K562 (cell line): ENCODE measurements at regions not wholly inside any gene's neighbourhood (a gene's known extent, or its start where the extent isn't known, plus 50 kb on each side); places are given as distances from the start of the nearest gene placed in this dataset.

Source experiments
- ARID2 ChIP-seq: fragments of 450-650 bp; IDR thresholded peaks from 2 replicates; pipeline ENCODE4 v1.6.1; 2017; ENCODE audit warnings: antibody characterized with exemption, mild to moderate bottlenecking
- CREB1 ChIP-seq, 2 experiments: sonication (generic) in 1 of 2; formaldehyde crosslinking in 1 of 2; IDR thresholded peaks; 2 replicates each; pipeline versions ENCODE4 v1.6.1 to v1.8.0; 2012 to 2022; ENCODE audit warnings: inconsistent platforms in 1 of 2, mild to moderate bottlenecking in 1 of 2, missing genetic modification reagents in 1 of 2, moderate library complexity in 1 of 2
- CTCF ChIP-seq, 3 experiments: IDR thresholded peaks in 2 of 3; conservative IDR thresholded peaks in 1 of 3; 2 replicates each; pipeline ENCODE4 v1.5.1; 2011 to 2012; ENCODE audit warnings: low read length in 3 of 3, mild to moderate bottlenecking in 3 of 3, control low read depth in 2 of 3, improper control_type of control experiment in 1 of 3, inconsistent platforms in 1 of 3, low read depth in 1 of 3, mixed read lengths in 1 of 3, moderate library complexity in 1 of 3; ENCODE audit not compliant: insufficient read depth in 2 of 3
- CUX1 ChIP-seq: fragments of 200-800 bp; sonication (Bioruptor generic); IDR thresholded peaks from 2 replicates; pipeline ENCODE4 v1.6.1; 2016; ENCODE audit warnings: missing genetic modification characterization, missing compliant biosample characterization
- HINFP ChIP-seq: fragments of 450-650 bp; conservative IDR thresholded peaks from 2 replicates; pipeline ENCODE4 v1.6.1; 2016; ENCODE audit warnings: missing genetic modification characterization, low read depth, mild to moderate bottlenecking, control low read depth, missing compliant biosample characterization
- HNRNPL ChIP-seq: fragments of 200-400 bp; formaldehyde crosslinking; IDR thresholded peaks from 2 replicates; pipeline ENCODE4 v1.6.1; 2017; ENCODE audit warnings: low read depth, mild to moderate bottlenecking, low read length
- NR2C2 ChIP-seq, 2 experiments: fragments of 200-800 bp in 1 of 2; sonication (Bioruptor generic) in 1 of 2; sonication (generic) in 1 of 2; formaldehyde crosslinking in 1 of 2; IDR thresholded peaks; 2 replicates each; pipeline versions ENCODE4 v1.6.1 to v1.8.0; 2016 to 2022; ENCODE audit warnings: mild to moderate bottlenecking in 1 of 2, missing compliant biosample characterization in 1 of 2, missing genetic modification characterization in 1 of 2, missing genetic modification reagents in 1 of 2
- SMC3 ChIP-seq: conservative IDR thresholded peaks from 2 replicates; pipeline ENCODE4 v1.6.1; 2011; ENCODE audit warnings: low read depth, low read length, improper control_type of control experiment; ENCODE audit not compliant: insufficient read depth
- TAF1 ChIP-seq: IDR thresholded peaks from 2 replicates; pipeline ENCODE4 v1.6.1; 2011; ENCODE audit warnings: mild to moderate bottlenecking, low read length, moderate library complexity; ENCODE audit not compliant: insufficient read depth, control insufficient read depth, severe bottlenecking; ENCODE audit errors: extremely low read depth
- U2AF2 ChIP-seq: fragments of 200-400 bp; formaldehyde crosslinking; optimal IDR thresholded peaks from 2 replicates; pipeline ENCODE3; 2017; ENCODE audit warnings: low read depth, mild to moderate bottlenecking, low read length
- ZKSCAN1 ChIP-seq: fragments of 150-350 bp; IDR thresholded peaks from 2 replicates; pipeline ENCODE4 v1.6.1; 2016; ENCODE audit warnings: low read depth, low read length
- ZNF431 ChIP-seq: sonication (generic); formaldehyde crosslinking; IDR thresholded peaks from 2 replicates; pipeline ENCODE4 v1.8.0; 2022; ENCODE audit warnings: mild to moderate bottlenecking, missing genetic modification reagents
- ZNF830 ChIP-seq: fragments of 250-450 bp; sonication (Bioruptor Pico); IDR thresholded peaks from 2 replicates; pipeline ENCODE4 v1.5.0; 2021; ENCODE audit warnings: mild to moderate bottlenecking

- TF ChIP-seq CREB1 (IDR thresholded peaks at IDR 0.05), result no peak
- TF ChIP-seq CREB1 (CRISPR knock-in tag; IDR thresholded peaks at IDR 0.05), result no peak
- TF ChIP-seq HINFP (tag), result no peak
- no peak for TF ChIP-seq SMC3
- TF ChIP-seq TAF1, result no peak
- no peak for TF ChIP-seq U2AF2
- TF ChIP-seq ZNF830 (CRISPR knock-in tag), result no peak
- no peak for TF ChIP-seq CUX1 (CRISPR knock-in tag)
- TF ChIP-seq CTCF (IDR thresholded peaks at IDR 0.05 in 2 of 3, conservative IDR thresholded peaks at IDR 0.05 in 1 of 3; ENCODE audit: insufficient read depth in 2 of 3, low read depth in 1 of 3, low read length in 3 of 3), result no peak
- no peak for TF ChIP-seq NR2C2 (CRISPR knock-in tag; IDR thresholded peaks at IDR 0.05)
- no peak for TF ChIP-seq NR2C2 (tag; IDR thresholded peaks at IDR 0.05)
- no peak for TF ChIP-seq ZKSCAN1
- TF ChIP-seq ARID2, result no peak
- TF ChIP-seq ZNF431 (CRISPR knock-in tag), result no peak
- no peak for TF ChIP-seq HNRNPL
Observed at GRCh38 chr2:208556983-208557484, 150.4 kb downstream of the PTH2R start.
